Anterior cingulate cortex (tissue), 58 donors: ENCODE measurements at regions not wholly inside any gene's neighbourhood (a gene's known extent, or its start where the extent isn't known, plus 50 kb on each side); places are given as distances from the start of the nearest gene placed in this dataset.
"Not testable (repeated sequence)": the region's sequence is repeated elsewhere in the genome, so short reads cannot be mapped to it uniquely, and the experiment has no call there.

Experiments
- DNase-seq, 58 donors: peaks; one replicate each; lab custom pipeline; 2025; lab: John Stamatoyannopoulos, UW

DNA sequence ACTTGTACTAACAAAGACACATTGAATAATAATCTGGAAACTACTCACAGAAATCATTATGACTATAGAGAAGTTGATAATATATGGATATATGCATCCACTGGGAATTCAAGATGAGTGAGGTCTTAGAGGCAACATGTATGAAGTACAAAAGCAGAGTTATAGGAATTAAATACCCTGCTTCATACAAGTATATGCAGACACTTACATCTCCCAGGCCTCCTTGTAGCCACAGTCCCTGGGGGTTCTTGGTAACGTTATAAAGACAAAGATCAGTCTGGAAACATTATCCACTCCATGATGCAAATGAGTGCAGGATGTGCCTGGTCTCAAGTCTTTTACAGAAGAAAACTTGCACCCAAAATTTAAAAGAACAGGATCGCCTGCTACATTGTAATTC, 92.4 kb upstream of the ANXA1 start:
- no peak for DNase-seq

DNA sequence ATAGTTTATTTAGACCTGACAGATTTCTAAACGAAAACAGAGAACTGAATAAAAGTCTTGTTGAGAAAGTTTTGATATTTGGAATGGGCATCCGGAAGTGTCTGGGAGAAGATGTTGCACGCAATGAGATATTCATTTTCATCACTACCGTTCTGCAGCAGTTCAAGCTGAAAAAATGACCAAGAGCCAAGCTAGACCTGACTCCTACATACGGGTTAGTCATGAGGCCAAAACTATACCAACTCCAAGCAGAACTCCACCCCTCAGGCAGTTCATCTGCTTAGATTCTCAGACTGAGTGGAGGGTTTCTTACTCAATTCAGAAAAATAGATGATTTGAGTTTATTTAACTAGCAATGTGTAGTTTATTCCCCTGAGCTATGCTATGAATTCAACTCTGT, 95.4 kb upstream of the ANXA1 start:
- DNase-seq, result no peak

DNA sequence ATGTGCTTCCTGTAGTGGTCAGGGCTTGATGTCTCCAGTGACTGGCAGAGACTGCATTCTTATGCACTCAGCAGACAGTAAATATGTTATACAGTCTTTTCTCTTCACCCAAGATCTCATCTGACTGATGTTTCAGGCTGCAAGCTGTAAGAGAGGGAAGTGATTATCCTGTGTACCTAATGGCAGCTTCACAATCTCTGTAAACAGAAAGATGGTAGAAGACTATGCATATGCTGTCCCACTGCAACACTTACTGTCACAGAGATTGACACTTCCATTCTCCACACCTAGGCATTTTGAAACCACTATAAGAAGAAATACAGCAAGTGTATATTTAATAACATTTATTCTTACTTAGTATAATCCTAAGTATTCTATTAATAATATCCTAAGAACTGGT, 97.6 kb upstream of the ANXA1 start:
- DNase-seq, result no peak

DNA sequence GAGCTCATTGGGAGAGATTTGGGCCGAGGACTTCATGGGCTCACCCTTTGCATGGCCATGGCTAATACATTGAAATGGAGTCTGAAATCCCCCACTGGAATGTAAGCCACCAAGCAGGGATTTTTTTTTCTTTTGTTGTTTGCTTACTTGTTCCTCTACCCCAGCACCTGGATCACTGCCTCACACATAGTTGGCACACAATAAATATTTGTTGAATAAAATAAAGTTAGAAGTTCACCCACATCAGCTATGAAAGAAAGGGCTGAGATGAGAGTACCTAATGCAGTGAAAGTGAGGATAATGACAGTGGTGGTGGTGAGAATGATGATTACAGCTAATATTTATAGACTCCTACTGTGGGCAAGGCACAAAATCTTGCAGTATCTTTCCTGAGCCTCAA, 98.1 kb upstream of the ANXA1 start:
- no peak for DNase-seq

DNA sequence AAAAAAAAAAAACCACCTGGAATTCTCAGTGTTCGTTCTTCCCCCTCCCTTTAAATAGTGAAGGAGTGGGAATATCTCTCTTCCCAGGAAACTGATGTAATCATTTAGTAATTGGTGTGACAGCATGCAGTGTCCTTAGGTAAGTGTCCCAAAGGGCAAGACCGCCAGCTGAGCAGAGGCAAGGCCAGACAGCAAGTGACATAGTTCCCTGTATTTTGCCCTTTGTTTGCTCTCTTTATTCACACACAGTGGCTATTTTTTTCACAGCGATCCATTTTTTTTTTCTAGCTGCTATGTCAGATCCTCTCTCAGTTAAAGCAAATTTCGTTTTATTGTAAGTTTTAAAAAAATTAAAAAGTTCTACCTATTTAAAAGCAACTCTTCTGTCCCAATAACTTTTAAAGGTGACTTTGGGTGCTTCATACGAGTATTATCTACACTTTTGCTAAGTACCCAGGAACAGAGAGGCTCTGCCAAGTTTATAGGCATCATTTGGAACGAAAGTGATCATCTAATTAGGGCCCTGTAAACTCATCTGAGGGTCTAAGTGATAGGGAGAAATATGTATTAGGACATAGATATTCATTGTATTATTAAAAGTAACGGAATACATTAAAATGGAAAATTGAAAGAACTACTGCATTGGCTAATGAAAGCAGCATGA, 98.2 kb upstream of the ALDH1A1 start:
- DNase-seq, result no peak

DNA sequence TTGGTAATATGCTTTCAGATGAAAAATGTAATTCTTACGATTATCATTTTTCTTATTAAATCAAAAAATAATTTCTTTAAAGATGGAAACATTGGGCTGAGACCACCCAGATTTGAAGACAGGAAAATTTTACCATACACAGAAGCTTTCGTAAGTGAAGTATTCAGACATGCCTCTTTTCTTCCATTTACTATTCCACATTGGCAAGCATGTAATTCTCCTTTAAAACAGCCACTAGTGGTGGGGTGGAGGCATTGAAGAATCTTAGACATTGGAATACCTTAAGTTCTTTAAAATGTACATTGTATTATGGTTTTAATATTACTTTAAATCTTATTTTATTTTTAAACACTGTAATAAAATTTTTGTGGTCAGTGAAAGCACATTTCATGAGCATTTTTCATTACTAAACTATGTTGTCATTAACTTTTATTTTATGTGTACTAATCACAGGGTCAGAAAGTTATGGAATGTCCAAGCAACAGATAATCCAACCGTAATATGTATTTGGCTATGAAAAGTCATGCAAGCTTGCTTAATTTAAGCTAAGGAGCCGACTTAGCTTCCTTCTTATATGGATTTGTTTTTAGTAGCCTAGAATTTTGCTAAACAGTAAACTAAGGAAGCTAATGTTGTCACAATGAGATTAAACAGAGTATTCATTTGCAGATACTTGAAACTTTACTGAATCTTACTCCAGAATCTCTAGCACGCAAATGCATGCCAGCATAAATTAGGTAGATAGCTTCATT, 97.4 kb upstream of the ALDH1A1 start:
- no peak for DNase-seq

DNA sequence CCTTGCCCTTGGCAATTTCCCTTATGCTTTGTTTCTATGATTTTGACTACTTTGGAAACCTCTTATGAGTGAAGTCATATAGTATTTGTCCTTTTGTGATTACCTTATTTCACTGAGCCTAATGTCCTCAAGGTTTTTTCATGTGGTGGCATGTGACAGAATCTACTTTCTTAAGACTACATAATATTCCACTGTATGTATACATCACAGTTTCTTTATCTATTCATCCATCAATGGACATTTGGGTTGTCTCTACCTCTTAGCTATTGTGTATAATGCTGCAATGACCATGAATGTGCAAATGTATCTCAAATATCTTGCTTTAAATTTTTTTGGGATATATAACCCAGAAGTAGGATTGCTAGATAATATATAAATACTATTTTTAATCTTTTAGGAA, 96.4 kb upstream of the ALDH1A1 start:
- DNase-seq, result no peak

DNA sequence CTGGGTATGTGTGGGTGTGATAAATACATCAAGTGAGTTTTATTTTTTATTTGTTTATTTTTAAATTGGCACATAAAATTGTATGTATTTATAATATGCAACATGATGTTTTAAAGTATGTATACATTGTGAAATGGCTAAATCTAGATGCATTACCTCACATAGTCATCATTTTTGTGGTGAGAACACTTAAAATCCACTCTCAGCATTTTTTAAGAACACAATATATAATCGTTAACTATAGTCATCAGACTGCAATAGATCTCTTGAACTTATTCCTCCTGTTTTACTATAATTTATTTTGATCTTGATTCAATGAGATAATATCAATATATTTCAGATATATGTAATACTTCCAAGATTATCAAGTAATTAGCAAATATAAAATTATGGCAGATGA, 93.9 kb upstream of the ALDH1A1 start:
- no peak for DNase-seq

DNA sequence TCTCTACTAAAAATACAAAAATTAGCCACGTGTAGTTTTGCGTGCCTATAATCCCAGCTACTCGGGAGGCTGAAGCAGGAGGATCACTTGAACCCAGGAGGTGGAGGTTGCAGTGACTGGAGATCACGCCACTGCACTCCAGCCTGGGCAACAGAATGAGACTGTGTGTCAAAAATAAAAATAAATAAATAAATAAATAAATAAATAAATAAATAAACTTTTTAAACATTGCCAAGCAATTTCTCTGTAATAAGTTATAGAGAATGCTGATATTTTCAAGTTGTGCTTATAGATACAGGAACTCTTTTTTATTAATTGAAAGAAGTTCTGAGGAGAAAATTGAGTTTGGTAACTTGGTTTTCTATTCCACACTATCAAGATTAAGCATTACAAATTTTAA, 91.9 kb upstream of the ALDH1A1 start:
- not testable (repeated sequence) for DNase-seq

DNA sequence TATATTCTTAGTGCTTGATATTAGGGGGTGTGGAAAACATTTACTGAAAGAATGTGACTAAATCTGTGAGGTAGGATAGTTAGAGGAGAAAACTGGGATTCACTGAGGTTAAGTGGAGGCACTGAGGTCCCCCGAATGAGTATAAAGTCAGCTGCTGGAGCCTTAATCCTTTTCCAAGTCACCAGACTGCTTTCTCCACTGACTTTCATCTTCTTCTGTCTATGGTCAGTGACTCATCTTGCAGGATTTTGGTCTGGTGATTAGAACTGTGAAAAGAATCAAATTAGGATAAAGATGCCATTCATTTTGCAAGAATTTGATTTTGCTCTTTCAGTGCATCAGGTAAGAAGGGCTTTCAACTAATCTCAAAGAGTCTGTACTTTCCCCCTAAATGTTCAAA, 89.3 kb upstream of the ALDH1A1 start:
- no peak for DNase-seq

DNA sequence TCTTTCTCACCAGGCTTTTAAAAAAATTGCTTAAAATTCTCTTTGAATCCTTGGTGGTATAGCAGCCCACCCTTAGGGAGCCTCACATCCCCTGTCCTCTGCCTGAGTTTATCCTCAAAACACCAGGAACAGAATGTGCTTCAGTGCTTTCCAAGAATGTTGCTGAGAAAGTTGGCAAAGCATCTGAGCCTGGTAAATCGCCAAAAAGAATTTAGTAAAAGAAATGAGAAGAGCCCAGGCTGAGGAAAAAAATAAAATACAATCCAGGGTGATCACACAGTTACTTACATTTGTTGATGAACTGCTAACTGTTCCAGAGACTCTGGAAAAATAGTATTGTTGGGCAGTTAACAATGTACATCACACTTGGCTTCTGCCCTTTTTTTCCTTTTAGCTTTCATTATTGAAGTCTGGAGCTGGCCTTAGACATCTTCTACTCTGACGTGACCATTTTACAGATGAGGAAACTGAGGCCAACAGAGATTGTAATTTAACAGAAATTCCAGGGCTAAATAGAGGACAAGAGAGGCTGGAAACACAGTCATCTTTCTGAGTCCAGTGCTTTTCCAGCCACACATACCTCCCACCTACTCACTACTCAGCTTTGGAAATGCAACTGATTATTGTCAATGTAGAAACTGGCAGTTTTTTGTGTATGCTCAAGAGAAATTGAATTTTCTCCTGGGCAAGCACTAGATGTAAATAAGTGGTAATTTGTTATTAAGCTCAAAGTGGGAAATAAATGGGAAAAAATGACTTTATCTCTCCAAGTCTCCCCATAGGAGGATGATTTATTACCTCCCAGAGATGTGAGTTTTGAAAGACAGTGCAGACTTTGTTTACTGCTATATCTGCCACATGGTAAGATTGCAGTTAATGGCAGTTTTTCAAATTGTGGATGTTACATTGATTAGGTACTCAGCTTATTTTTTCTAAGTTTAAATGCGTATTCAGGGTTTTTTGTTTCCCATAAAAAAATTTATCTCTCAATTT, 86.7 kb upstream of the ALDH1A1 start:
- DNase-seq, result peak in 20 of 58 donors; percentile 0 to 59 (median 8)

DNA sequence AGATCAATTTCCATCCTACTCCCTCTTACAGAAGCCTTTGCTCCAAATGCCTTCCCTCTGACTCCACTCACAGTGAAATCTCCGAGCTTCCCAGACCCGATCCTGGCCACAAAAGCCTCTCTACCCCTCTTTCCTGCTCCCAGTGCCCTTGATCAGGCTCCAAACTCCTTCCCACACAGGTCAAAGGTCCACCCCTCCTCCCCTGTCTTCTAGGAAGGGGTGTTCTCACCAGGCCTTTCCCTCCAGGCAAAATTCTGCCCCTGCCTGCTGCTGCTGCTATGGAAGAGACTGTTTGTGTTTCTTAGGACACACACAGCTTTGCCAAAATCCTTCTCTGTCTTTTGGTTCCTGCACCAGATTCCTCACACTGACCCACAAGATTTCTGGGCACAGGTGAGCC, 85.8 kb upstream of the ALDH1A1 start:
- DNase-seq, result peak in 34 of 58 donors; percentile 1 to 69 (median 16)

DNA sequence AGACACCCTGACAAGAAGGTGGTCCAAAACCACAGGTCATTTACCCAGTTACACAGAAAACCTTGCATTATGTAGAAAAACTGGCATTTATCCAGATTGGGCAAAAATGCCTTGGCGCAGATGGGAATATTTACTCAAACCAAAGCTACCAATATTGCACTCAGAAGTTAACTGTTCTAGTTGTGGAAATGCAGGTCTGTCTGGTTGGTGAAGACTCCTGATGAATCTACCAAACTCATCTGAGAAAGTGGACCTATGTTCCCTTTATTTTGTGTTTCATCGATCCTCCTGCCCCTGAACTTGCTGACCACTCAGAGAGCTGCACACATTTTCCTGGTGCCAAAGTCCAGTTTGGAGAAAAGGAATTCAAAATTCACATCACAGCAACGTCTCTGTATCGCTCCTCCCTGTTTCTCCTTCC, 85.2 kb upstream of the ALDH1A1 start:
- DNase-seq, result peak in 1 of 58 donors; percentile 4

DNA sequence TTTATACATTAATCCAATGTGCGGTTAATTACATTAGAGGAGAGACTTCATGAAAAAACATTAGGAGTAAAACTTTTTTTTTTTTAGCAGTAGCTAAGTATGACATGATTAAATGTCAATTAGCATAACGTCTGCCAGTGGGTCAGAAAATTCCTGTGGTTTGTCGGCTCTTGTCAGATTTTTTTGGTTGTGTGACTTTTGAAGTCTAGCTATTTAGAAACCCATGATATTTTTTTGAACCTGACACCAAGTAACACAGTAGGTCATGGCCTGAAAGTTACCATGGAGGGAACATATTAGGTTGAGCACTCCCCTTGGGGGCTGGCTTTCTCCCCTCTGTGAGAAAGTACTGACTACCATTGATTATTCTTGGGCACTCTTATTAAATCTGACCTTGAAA, 84.8 kb upstream of the ALDH1A1 start:
- no peak for DNase-seq

DNA sequence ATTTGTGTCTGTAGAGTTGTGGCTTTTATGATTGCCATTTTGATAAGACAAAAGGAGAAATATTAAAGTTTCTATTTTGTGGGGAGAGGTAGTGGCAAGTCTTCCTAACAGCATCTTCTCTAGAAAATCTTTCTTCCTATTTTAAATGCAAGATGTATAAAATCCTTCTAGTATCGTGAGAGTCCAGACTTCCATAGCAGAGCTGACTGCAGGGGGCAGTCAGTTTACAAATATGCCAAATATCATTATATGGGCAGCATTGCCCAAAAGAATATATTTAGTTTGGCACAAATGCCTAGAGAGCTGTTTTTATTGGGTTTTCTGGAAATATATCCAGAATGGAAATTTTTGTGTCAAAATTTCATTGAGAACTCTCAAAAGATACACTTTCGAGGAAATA, 82.1 kb upstream of the ALDH1A1 start:
- no peak for DNase-seq

DNA sequence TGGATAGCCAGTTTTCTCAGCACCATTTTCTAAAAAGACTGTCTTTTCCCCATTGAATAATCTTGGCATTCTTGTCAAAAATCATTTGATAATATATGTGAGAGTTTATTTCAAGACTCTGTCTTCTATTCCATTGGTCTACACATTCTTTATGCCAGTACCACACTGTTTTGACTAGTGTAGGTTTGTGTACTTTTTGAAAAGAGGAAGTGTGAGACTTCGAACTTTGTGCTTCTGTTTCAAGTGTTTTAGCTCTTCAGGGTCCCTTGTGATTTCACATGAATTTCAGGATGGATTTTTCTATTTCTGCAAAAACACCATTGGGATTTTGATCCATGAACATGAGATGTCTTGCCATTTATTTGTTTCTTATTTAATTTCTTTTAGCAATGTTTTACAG, 78.5 kb upstream of the ALDH1A1 start:
- no peak for DNase-seq

DNA sequence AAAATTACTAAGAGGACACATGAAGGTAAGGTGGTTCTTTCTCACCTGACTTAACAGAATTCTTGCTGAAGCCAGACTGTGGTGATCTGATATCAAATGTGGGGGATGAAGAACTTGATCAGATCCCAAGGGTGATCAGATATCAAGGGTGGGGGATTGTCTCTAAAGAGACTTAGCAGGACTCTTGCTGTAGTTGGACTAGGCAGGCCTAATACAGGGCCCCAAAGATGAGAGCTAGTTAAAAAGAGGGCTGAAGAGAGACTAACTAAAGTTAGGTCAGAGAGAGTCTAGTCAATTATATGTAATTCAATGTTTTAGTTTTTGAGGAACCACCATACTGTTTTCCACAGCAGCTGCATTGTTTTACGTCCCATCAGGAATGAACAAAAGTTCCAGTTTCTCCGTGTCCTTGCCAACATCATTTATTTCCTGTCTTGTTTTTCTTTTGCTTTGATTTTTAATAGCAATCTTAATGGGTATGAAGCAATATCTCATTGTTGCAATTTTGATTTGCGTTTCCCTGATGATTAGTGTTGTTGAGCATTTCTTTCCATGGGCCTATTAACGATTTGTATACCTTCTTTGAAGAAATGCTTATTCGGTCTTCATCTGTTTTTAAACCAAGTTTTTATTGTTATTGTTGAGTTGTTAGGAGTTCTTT, 77.6 kb upstream of the ALDH1A1 start:
- no peak for DNase-seq

DNA sequence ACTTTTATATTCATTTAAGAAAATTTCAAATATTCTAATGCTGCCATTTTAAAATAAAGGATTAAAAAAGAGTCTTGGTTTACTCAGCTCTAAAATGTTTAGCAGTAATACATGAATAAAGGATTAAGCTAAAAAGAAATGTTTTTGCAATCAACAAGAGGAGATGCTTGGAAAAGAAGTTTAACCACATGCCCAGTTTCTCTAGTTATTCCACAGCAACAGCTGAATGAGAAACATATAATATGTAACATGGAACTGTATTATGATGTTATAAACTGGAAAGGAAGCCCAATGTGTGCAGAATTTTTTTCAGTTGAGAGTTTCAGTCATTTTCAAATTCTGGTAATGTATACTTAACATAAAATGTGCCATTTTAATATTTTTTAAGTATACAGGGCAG, 76.5 kb upstream of the ALDH1A1 start:
- DNase-seq, result no peak

DNA sequence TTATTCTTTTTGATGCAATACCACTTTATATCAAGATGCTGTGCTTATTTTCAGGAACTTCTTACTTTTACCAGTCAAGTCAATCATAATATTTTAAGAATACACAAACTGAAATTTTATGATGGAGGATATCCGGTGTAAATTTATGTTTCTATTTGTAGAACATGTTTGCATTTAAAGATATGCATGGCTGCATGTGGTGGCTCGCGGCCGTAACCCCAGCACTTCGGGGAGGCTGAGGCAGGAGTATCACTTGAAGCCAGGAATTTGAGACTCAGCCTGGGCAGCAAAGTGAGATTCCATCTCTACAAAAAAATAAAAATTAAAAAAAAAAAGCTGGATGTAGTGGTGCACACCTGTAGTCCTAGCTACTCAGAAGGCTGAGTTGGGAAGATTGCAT, 73.5 kb upstream of the ALDH1A1 start:
- DNase-seq, result no peak

DNA sequence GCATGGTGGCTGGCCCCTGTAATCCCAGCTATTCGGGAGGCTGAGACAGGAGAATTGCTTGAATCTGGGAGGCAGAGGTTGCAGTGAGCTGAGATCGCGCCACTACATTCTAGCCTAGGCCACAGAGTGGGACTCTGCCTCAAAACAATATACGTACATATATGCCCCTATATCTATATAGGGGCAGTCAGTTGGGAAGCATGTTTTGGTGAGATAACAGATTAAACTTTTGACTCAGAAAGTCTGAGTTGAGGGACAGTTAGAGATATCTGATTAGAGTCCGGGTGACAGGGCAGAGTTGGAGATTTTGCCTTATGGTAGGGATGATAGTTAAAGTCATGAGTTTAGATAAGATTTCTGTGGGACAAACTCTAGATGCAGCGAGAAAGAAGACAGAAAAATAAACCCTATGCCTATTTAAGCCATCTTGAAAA, 71.8 kb upstream of the ALDH1A1 start:
- no peak for DNase-seq
